ENCODE measurements at regions not wholly inside any gene's neighbourhood (a gene's known extent, or its start where the extent isn't known, plus 50 kb on each side); places are given as distances from the start of the nearest gene placed in this dataset.
A peak's percentile ranks its signal among the peaks of the same experiment; 100 is the strongest.

- peak; percentile 79 for DNase-seq
- Histone ChIP-seq H3K9me2 (replicated peaks; ENCODE audit: low read length) (no peaks in the 10 kb centered on the region), H3K9ac (ENCODE audit: low read length) (no peak overlapping the region), H3K27me3 (ENCODE audit: low read length) (no peaks in the 10 kb centered on the region), H2AFZ (ENCODE audit: low read length) (no peak overlapping the region), H3K4me1 (ENCODE audit: insufficient read depth, low read length) (peaks cover 27% of the 10 kb centered on the region), H3F3A (ENCODE audit: low read length, unreplicated experiment) (no peaks in the 10 kb centered on the region), H3K4me2 (ENCODE audit: low read length) (peak overlapping the region; percentile 39; the same call in 1 of the 2 replicates), H3K79me2 (ENCODE audit: low read length) (no peaks in the 10 kb centered on the region), H3K9me3 (ENCODE audit: low read length) (no peaks in the 10 kb centered on the region), H3K36me3 (ENCODE audit: low read depth, low read length) (no peaks in the 10 kb centered on the region), H3K27ac (ENCODE audit: low read length) (no peak overlapping the region), H4K20me1 (ENCODE audit: low read length) (no peaks in the 10 kb centered on the region), H3K4me3 (ENCODE audit: low read length) (no peak overlapping the region)
- TF ChIP-seq EZH2phosphoT487 (IDR thresholded peaks at IDR 0.05; ENCODE audit: borderline replicate concordance, low read length) (no peak), CTCF (conservative IDR thresholded peaks at IDR 0.05; ENCODE audit: low read depth, low read length) (no peak), EZH2 (IDR thresholded peaks at IDR 0.05; ENCODE audit: low read length, unreplicated experiment) (no peak)
- intact Hi-C loops (cut with micrococcal nuclease), result no loop called here
- POLR2A ChIA-PET (ENCODE audit: unreplicated experiment), result no interaction called here
- ATAC-seq, result peak; percentile 43; the same call in 1 of the 2 replicates
- CTCF ChIA-PET, result interaction anchor here (0.6 kb wide), 1 partner anchor 22 kb away, joined by 5 read pairs; no protein-coding TSS in a partner anchor
- BruUV-seq (replicated peaks), result no TSS peak
Observed at GRCh38 chr10:89129911-89130310, 77.2 kb downstream of the CH25H start.

GRCh38 chr10:89122433-89123051 is 84.6 kb downstream of the CH25H start:
- H3K79me2 ChIP-seq (ENCODE audit: low read length), result no peaks in the 10 kb centered on the region
- no peak overlapping the region for H3K27ac ChIP-seq (ENCODE audit: low read length)
- H3K9ac ChIP-seq (ENCODE audit: low read length), result no peak overlapping the region
- no peaks in the 10 kb centered on the region for H3K27me3 ChIP-seq (ENCODE audit: low read length)
- H3K36me3 ChIP-seq (ENCODE audit: low read depth, low read length), result no peaks in the 10 kb centered on the region
- no peaks in the 10 kb centered on the region for H3K9me2 ChIP-seq (replicated peaks; ENCODE audit: low read length)
- H4K20me1 ChIP-seq (ENCODE audit: low read length), result no peaks in the 10 kb centered on the region
- intact Hi-C loops (cut with micrococcal nuclease), result no loop called here
- ATAC-seq, result peak; percentile 43; the same call in 1 of the 2 replicates
- no peak overlapping the region for H3K4me3 ChIP-seq (ENCODE audit: low read length)
- no peaks in the 10 kb centered on the region for H3F3A ChIP-seq (ENCODE audit: low read length, unreplicated experiment)
- H3K4me1 ChIP-seq (ENCODE audit: insufficient read depth, low read length), result no peaks in the 10 kb centered on the region
- no peak overlapping the region for H3K4me2 ChIP-seq (ENCODE audit: low read length)
- CTCF ChIA-PET, result no interaction called here
- BruUV-seq (replicated peaks), result no TSS peak
- H3K9me3 ChIP-seq (ENCODE audit: low read length), result no peaks in the 10 kb centered on the region
- TF ChIP-seq CTCF (conservative IDR thresholded peaks at IDR 0.05; ENCODE audit: low read depth, low read length), result no peak
- DNase-seq, result peak; percentile 20
- POLR2A ChIA-PET (ENCODE audit: unreplicated experiment), result no interaction called here
- H2AFZ ChIP-seq (ENCODE audit: low read length), result no peak overlapping the region

- Histone ChIP-seq H3K27me3 (ENCODE audit: low read length) (no peaks in the 10 kb centered on the region), H3K36me3 (ENCODE audit: low read depth, low read length) (no peaks in the 10 kb centered on the region), H3K9ac (ENCODE audit: low read length) (no peak overlapping the region), H3K4me3 (ENCODE audit: low read length) (no peak overlapping the region), H2AFZ (ENCODE audit: low read length) (no peak overlapping the region), H3K27ac (ENCODE audit: low read length) (no peak overlapping the region), H3K9me2 (replicated peaks; ENCODE audit: low read length) (no peaks in the 10 kb centered on the region), H4K20me1 (ENCODE audit: low read length) (no peaks in the 10 kb centered on the region), H3K79me2 (ENCODE audit: low read length) (no peaks in the 10 kb centered on the region), H3F3A (ENCODE audit: low read length, unreplicated experiment) (no peaks in the 10 kb centered on the region), H3K4me1 (ENCODE audit: insufficient read depth, low read length) (no peaks in the 10 kb centered on the region), H3K9me3 (ENCODE audit: low read length) (no peaks in the 10 kb centered on the region), H3K4me2 (ENCODE audit: low read length) (no peak overlapping the region)
- ChIA-PET POLR2A (ENCODE audit: unreplicated experiment) (no interaction called here), CTCF (no interaction called here)
- TF ChIP-seq CTCF (conservative IDR thresholded peaks at IDR 0.05; ENCODE audit: low read depth, low read length) (no peak), EZH2phosphoT487 (IDR thresholded peaks at IDR 0.05; ENCODE audit: borderline replicate concordance, low read length) (no peak), EZH2 (IDR thresholded peaks at IDR 0.05; ENCODE audit: low read length, unreplicated experiment) (no peak)
- intact Hi-C loops (cut with micrococcal nuclease), result no loop called here
- ATAC-seq (no peak), DNase-seq (no peak)
- BruUV-seq (replicated peaks), result no TSS peak
Observed at GRCh38 chr10:89121764-89122020, 85.4 kb downstream of the CH25H start.
